ENCODE measurements at regions not wholly inside any gene's neighbourhood (a gene's known extent, or its start where the extent isn't known, plus 50 kb on each side); places are given as distances from the start of the nearest gene placed in this dataset.

DNA sequence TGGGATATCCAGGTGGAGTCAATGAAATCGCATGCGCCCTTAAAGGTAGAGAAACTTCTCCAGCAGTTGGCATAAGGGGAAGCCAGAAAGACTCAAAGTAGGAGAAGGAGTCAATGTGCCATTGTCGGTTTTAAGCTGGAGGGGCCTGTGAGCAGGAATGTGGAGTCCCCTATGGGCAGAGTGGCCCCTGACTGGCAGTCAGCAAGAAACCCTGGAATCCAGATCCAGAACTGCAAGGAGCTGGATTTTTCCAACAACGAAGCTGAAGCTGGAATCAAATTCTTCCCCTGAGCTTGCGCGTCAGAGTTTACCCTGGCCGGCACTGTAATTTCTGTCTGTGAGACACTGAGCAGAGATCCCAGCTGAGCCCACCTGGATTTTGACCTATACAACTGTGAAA lies 315.0 kb downstream of the DHX35 start:
- no peak for DNase-seq (ENCODE audit: low read depth in 2 of 2)

DNA sequence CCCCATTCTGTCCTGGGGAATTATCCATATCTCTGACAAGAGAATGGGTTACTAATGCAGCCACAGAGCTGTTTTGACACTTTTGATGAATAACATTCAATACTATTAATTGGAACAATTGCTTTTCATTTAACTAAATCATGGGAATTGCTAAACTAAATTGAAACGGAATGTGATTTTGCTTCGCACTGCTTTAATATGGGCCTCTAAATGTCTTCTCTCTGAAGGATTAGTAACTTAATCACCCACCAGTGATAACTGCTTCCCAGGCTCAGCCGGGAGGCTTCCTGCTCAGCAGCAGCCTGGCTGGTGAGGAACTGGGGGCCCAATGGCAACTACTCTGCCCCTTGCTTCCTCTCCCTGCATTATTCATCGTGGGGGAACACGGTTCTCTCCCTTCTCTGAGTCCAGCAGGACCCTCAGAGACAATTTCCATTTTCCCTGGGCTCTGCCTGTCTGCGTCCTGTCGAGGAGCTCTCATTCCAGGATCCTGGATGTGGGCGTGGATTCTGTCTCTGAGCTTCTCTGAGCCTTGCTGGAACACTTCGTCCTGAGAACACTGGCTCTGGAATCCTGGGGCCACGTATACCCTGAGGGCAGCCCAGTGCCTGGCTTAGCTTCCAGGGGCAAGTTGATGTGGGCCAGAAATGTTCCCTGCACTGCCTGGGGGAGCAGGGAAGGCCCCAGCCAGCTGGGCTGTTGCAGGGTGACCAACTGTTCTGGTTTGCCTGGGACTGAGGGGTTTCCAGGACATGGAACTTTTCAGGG lies 308.9 kb downstream of the DHX35 start:
- DNase-seq (ENCODE audit: low read depth in 2 of 2), result no peak

DNA sequence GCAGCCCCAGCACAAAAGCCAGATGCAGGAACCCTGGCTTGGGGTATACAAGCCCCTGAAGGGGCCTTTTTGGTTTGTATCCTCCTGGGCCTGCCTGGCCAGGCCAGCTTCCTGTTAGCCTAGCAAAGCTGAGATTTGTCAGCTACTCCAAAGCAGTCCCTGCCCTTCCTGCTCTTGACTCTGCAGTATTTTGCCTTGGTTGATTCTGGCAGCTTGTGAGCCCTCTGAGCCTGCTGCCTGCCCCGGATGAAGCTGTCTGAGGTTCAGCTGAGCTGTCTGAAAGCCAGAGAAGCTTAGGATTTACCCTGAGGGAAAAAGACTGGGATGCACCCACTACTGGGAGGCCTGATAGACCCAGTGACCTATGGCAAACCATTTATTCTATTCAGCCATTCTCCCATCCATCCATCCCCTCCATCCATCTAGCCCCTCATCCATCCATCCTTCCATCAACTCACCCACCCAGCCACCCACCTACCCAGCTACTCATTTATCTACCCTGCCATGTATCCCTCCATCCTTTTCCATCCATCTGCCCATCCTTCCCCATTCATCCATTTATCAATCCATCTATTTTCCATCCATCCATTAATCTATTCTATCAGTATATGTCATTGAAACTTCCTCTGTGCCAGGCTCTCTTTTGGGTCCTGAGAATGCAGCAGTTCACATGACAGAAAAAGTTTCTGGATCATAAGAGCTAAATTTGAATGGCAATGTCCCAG lies 307.5 kb downstream of the DHX35 start:
- DNase-seq (ENCODE audit: low read depth in 2 of 2), result no peak

DNA sequence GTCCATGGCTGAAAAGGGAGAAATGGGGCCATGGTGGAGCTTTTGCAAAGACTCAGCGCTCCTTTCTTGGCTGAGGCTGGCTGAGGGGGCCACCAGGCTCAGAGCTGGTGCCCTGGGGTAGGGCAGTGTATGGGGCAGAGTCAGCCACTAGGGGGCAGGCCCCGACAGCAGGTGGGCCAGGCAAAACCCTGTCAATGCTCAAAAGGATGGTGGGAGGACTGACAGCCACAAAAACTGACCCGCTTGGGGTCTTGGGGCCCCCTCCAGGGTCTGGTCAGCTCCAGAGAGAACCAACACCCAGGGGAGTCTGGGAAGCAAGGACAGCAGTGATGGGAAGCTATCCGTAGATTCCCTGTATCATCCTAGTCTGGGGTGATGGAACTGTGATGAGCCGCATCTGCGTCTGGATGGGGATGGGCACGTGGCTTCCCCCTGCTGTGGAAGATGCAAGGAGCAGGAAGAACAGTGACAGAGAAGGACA lies 306.9 kb downstream of the DHX35 start:
- peak; percentile 31 to 36 for DNase-seq (ENCODE audit: low read depth in 2 of 2)

DNA sequence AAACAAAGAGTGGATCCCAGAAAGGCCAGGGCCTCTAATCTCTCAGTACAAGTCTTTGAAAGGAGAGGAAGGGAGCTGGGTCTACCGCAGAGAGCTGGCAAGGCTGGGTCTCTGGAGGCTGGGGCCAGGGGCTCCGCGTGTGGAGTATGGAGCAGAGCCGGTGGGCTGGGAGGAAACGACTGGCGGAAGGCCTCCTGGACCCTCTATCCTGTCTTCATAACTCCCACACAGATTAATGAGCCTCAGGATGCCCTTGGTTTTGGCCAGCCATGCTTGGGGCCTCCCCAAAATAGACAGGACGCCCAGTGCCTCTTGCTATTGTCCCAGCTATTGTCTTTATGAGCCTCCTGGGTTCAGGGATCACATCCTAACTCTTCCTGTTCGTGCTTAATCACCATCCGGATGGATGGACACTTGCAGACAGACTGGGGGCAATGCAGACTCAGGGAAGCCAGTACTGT lies 306.4 kb downstream of the DHX35 start:
- DNase-seq (ENCODE audit: low read depth in 2 of 2), result no peak

DNA sequence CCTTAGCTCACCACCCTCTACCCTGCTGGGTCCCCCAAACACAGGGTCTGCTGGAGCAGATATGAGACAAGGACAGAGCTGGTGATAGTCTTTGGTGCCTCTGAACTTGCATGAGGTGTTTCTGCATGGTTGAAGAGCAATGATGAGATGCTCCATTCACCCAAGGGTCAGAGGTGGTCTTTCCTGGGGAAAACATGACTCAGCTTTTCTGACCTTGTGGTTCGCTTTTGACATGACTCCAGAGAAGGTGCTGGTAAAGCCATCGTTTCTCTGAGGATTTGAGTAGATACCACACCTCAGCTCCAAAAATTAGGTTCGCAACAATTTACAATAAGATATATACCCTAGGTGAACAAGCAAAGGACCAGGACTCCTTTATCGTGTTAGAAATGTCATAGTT lies 304.8 kb downstream of the DHX35 start:
- DNase-seq (ENCODE audit: low read depth in 2 of 2), result no peak

DNA sequence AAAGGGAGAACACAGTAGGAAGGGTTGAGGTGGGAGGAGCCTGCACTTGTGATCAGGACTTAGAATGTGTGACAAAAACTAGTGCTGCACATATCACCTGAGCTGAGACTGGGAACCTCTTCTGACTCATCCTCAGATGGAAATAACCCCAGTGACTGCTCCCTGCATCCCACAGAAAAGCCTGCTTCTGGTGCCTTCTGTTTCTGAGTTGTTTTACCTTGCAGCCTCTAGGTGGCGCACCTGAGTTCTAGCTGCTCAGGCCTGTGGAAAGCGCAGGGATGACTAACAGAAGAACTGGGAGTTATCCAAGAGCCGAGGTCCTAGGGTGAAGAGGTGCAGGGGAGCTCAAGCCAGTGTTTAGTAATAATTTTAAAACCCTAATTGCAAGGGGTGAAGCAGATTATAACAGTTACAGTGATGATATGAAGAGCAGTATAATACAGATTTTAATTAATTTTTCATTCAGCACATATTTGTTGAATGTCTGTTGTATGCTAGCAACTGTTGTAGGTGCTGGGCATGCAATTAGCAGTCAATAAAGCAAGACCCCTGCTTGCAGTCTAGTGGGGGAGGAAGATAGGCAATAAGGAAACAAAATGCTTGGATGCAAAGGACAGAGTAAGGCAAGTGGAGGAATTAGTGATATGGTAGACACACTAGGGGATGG lies 302.5 kb downstream of the DHX35 start:
- DNase-seq (ENCODE audit: low read depth in 2 of 2), result peak; percentile 25 to 27

DNA sequence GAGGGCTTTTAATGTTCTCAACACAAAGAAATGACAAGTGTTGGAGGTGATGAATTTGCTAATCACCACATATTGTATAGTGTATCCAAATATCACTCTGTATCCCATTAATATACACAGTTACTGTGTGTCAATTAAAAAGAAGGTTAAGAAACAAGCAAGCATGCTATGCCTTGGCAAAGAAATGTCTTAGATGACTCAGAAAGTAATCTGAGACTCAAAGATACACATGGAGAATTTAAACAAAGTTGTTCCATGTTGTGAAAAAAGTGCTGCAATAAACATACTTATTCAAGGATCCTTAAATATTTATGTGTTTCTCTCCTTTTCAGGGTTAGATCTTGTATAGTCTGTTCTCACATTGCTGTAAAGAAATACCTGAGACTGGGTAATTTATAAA lies 300.9 kb downstream of the DHX35 start:
- DNase-seq (ENCODE audit: low read depth in 2 of 2), result no peak

DNA sequence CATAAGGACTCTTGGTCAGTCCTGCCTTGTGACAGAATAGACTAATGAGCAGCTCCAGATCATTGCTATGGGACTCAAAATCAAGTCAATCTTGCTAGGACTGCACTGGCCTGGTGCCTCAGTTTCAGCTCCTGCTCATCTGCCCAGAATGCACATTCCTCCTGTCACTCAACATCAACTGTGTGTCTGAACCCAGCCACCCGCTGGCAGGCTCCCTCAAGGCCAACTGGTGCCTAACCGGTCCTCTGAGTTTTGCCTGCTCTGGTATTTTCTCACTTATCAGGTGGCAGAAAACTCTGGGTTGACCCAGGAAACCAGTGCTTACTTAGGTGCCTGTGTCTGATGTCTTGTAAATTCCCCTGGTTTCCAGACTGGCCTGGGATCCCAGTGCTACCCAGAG lies 297.7 kb downstream of the DHX35 start:
- no peak for DNase-seq (ENCODE audit: low read depth in 2 of 2)

DNA sequence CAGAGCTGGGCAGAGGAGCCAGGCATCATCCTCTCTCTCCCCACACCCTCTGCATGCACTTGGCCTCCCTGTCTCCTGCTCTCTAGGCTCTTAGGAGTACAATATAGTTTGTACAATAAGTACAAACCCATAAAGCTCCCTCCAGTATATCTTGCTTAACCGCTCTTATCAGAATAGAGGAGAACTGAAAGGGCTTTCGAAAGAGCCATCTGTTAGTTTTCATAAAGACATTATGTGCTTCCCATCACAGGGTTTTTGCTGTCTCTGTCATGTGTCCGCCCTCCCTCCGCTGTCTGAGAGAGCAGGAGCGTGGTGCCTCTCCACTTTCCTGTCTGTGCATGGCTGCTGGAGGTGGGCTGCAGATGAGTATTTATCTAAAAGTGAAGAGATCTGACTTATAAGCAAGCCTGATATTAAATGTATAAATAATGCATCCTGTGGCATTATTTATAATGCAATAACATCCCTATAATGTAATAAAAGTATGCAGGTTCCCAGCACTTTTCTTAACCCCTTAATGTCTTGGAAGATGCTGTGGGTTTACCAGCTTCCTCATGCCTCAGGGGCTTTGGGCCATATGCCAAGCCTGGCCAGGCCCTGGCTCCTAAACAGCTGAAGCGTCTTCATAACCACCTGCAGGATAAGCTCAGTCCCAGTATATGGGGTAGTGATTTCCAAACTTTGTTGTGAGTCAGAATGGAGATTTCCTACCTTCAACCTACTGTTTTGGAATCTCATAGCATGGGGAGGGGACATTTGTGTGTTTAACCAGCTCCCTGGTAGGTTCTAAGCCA lies 297.1 kb downstream of the DHX35 start:
- no peak for DNase-seq (ENCODE audit: low read depth in 2 of 2)

DNA sequence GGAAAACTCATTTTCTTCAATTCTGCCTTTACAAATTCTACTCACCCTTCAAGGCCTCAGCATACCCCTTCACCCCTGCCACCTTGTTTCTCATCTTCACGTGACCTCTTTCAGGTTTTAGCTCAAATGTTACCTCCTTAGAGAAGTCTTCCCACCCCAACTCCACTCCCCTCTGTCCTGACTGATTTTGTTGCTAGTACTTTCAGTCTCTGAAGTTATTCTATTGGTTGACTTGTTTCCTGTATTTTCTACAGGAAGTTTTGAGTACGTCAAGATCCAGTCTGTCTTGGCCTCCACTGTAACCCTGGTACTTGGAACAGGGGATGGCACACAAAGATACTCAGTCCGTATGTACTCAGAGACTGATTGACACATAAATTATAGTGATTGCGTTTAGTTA lies 296.1 kb downstream of the DHX35 start:
- no peak for DNase-seq (ENCODE audit: low read depth in 2 of 2)

DNA sequence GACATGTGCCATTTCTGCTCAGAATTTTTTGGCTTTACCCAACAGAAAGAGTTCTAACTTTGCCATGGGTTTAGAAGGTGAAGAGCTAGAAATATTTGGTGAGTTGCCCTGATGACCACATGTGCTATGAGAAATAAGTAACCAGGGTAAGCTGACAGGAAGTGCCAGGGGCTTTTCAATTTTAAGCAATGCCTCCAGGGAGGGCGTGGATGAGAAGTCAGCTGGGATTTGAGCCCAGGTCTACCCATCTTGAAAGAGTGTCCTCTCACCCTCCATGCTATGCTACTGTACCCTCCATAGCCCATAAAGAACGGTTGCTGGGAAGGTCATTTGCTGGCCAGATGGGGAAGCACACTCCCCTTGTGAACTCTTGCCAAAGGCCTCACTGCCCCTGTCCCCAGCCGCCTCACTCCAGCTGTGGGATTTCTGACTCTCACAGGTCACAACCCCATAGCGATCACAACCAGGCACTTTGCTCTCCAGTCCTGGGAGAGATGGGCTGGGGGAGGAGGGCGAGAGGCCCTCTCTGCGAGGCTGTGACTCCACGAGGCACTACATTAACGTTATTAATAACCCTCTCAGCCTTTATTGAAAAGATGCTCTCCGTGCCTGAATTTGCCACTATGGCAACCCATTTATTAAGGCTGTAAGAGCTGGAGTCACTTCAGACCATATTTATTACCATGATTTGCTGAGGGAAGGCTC lies 291.1 kb downstream of the DHX35 start:
- DNase-seq (ENCODE audit: low read depth in 2 of 2), result no peak

DNA sequence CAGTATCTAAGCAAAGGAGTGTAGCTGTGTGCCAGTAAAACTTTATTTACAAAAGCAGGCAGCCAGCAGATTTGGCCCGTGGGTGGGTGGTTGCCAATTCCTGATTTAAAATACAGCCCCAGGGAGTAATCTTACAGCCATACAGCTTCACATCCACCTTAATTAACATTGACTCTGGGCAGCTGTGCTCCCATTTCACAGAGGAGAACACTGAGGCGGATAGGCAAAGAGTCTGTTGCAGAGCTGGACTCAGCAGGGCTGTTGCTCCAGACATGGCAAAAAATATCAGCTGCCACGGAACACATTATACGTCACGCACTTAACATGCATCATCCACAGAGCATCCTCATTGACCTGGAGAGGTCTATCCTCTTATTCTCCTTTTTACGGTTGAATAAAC lies 289.9 kb downstream of the DHX35 start:
- no peak for DNase-seq (ENCODE audit: low read depth in 2 of 2)

DNA sequence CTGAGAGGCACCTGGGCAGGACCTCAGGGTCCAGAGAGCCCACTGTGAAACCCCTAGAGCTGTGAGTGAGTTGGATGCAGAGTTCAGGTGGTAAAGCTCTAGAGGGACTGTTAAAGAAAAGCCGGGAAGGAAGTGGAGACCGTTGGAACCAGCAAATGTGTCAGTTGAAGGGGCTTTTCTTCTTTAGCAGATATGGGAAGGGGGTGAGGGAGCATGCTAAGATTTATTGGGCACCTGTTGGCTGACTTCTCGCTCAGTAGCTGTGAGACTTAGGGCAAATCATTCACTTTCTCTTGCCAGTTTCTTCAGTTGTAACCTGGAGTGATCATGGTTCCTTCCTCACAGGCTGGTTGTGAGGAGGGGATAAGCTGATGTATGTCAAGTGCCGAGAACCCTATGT lies 287.7 kb downstream of the DHX35 start:
- DNase-seq (ENCODE audit: low read depth in 2 of 2), result no peak

DNA sequence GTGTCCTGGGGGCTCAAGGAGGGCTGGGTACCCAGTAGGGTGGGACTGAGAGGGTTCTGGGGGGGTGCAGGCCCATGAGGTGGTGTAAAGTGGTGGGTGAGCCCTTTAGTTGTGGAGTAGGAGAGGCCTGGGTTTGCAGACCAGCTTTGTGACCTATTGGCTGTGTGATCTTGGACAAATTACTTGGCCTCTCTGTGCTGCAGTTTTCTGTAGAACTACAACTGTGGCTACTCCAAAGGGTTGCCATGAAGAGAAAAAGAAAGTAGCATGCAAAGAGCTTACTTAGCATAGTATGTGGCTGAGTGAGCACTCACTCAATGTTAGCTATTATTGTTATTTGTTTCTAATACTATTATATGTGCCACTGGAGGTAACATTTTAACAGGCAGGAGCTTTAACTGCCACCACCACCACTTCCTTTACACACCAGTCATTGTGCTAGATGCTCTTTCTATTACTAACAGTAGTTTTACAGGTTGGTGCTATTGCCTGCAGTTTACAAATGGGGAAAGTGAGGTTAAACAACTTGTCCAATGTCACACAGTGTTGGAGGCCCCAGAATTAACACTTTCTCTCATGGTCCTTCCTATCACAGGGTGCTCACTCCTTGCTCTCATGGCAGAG lies 286.8 kb downstream of the DHX35 start:
- no peak for DNase-seq (ENCODE audit: low read depth in 2 of 2)

DNA sequence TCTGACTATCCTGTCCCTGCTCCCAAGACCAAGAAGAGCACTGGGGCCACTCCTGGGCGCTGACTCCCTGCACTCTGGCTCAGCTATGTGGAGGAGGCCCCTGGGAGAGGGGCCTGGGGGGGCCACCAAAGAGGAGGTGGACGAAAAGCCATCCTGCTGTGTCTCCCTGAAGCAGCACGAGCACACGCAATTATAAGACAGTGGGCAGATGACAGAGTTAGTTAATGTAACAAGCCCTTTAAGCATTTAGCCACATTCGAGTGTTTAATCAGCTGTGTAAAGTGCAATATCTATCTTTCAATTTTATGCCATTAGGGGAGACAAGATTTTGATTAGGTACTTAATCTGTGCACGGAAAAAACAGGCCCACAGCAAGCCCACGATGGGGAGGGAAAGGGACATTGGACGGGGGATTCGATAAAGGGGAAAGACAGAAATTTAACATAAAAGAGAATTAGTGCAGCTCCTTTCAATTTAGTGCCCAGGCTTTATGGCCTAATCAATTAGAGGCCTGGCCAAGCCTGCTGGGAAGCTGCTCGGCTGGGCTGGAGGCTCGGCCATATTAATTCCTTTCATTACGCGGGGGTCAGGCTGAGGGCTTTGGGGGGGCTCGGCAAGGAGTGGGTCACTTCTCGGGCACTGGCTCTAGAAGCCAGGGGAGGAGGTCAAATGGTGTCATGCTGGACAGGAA lies 286.2 kb downstream of the DHX35 start:
- no peak for DNase-seq (ENCODE audit: low read depth in 2 of 2)

DNA sequence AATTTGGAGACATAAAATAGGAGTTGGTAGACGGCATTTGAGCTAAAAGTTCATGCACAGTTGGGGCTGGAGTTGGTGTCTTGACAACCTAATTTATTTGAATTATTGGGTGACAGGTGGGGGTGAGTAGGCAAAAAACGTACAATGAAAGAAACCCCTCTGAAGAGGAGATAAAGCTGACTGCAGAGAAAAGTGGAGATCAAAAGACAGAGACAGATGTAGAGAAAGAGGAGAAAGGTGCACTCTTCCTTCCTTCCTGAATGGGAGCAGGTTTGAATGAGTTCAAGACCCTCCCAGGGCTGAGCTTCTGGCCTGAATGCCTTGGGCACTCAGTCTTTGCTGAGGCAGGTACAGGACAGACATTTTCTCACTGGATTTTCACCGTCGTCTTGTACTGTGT lies 284.3 kb downstream of the DHX35 start:
- no peak for DNase-seq (ENCODE audit: low read depth in 2 of 2)

DNA sequence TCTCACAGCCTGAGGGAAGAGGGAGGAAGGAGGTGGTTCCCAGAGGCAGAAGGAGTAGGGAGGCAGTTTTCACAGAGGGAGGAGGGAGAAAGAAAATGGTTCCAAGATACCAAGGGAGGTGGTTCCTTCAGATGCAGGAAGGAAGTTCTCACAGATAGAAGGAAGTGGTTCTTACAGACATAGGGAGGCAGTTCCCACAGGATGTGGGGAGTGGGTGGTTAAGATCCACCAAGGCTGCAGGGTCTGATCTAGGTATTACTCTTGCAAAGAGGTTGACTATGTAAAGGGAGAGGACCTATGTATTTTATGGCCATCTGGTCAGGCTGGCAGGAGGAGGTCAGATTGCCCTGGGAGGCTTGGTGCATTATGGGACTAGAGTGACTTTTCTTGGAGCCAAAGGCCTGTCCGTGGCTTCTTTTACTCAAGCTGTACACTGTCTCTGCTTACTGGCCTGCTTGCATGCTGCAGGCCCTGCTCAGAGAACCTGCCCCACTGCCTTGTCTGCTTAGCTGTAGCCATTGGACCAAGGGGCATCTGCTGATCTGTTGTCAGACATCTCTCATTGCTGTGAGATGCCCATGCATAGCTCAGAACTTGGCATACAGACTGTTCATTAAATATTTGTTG lies 283.7 kb downstream of the DHX35 start:
- no peak for DNase-seq (ENCODE audit: low read depth in 2 of 2)

DNA sequence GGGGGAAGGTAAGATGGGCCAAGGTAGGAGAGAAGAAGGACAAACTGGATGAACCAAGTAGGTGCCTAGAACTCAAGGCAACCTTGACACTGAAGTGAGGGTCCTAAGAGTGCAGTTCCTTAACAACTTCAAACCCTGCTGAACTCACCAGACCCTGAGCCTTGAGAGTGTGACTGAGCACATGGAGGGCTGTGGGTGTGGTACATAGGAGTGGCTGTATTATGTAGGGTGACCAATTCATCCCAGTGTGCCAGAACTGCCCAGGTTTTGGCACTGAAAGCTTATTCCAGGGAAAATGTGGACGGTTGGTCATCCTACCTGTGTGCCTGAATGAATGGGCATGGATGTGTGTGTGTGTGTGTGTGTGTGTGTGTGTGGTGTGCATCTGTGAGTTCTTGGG lies 281.8 kb downstream of the DHX35 start:
- DNase-seq (ENCODE audit: low read depth in 2 of 2), result no peak

DNA sequence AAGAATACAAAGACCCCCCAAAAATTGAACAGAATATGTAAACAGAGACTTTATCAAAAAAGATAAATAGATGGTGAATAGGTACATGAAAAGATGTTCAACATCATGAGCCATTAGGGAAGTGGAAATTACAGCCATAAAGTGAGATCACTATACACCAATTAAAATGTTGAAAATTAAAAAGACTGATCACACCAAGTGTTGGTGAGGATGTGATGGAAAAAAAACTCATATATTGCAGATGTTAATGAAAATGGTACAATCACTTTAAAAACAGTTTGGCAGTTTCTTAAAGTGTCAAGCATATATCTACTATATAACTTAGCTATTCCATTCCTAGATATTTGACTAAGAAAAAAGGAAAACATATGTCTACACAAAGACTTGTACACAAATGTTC lies 280.5 kb downstream of the DHX35 start:
- no peak for DNase-seq (ENCODE audit: low read depth in 2 of 2)

All from stimulated activated CD8-positive, alpha-beta memory T cell treated with anti-CD3 and anti-CD28 coated beads, Interleukin-2, amount 100 ng/mL, for 48 hours (primary cell).